Effector CD8-positive, alpha-beta T cell (primary cell): ENCODE measurements at regions not wholly inside any gene's neighbourhood (a gene's known extent, or its start where the extent isn't known, plus 50 kb on each side); places are given as distances from the start of the nearest gene placed in this dataset.

Experiments used
- DNase-seq: peaks from one replicate; lab custom pipeline; 2025; lab: John Stamatoyannopoulos, UW

DNA sequence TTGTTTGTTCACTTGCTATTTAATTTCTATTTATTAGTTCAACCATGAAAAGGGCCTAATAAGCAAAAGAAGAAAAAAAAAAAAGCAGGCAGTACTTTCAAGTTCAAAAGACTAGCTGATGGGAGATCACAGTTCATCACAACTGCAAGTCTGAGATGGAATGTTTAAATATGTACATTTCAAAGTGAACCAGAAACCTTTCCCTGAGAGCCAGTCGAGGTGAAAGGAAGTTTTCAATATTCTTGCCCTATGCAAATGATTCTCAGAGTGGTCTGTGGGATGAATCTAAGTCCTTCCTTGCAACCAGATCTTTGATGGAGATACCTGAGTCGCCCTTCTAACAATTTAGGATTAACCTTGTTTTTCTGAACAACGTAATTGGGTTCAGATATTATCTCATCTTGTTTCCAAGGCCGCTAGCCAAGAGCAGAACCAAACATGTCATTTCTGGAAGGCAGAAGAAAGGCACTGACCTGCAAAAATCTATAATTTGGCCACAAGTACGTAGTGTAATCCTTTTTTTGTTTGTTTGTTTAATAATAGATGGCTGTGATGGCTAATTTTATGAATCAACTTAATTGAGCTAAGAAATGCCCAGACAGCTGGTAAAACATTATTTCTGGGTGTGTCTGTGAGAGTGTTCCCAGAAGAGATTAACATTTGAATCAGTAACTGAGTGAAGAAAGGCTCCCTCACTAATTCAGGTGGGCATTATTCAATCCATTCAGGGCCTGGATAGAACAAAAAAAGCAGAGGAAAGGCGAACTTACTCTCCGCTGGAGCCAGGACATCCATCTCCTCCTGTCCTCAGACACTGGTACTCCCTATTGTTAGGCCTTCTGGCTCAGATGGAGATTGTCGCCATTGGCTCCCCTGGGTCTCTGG, 171.1 kb upstream of the TMPO start:
- DNase-seq, result no peak

DNA sequence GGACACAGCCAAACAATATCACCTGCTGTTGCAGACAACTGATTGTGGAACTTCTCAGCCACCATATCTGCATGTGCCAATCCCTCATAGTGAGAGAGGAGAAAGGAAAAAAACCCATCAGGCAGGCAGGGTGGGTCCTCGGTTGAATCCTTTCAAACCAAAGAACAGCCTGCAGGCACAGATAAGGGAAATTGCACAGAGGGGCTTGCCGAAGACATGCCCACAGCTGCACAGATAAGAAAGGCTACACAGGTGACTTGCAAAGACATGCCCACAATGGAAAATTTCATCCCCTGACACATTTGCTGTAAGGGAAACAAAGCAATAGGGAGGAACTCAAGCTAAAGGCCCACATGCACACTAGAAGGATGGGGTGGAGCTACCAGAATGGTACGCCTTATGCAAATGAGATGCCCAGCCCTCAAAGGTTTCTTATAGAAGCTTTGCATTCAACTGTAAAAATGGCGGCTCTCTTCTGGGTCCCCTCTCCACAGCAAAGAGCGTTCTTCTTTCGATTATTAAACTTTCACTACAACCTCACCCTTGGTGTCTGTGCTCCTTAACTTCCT, 170.0 kb upstream of the TMPO start:
- no peak for DNase-seq

DNA sequence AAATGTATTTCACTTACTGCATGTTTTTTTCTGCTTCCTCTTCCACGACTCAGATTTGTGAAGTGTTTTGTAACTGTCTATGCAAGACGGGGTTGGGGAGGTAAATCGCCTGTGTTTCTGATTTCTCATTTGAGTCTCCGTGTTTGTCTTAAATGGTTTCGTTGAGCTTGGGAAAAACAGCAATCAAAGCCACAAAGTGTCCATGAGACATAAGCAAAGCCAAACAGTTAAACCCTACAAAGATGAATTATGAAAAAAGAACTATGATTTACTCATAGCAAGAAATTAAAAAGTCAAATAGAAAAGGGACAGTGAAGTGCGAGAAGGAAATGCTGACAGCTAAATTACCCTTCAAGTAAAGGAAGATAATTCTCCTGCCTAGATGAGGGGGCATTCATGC, 164.3 kb upstream of the TMPO start:
- DNase-seq, result no peak

DNA sequence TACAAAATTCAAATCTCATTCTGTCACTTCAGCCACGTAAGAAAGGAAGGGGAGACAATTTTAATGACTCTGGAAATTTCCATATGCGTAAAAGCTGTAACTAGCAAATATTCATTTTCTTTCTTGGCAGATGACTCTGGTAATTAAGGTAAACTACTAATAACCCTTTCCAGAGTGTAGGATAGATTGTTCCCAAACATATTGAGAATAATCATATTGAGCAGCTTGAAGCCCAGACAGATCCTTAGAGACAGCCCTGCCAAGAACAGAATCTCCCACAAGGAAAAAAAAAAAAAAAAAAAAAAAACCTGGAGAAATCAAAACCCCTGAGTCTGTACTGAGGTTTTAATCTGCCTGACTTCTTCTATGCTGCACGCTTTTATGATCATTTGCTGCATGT, 163.6 kb upstream of the TMPO start:
- no peak for DNase-seq

DNA sequence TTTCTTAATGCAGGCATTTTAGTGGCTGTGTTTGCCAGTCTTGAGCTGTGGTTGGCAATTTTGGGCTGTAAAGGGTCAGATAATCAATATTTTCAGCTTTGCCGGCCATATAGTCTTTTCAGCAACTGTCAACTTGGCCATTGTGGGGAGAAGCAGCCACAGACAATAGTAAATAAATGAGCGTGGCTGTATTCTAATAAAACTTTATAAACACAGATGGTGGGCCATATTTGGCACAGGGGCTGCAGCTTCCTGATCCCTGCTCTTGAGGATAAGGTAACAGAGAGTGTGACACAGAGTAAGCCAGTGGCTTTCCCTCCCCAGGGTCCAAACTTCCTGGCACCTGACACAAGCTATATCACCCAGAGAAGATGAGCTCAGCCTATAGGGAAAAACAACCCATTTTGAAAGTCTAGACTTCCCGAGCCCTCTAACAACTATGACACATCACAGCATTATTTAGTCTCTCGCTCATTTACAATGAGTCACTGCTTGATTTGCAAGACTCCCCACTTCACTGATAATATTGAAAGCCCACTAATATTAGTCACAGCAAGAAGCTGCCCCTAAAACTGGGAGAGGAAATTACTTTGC, 163.1 kb upstream of the TMPO start:
- no peak for DNase-seq

DNA sequence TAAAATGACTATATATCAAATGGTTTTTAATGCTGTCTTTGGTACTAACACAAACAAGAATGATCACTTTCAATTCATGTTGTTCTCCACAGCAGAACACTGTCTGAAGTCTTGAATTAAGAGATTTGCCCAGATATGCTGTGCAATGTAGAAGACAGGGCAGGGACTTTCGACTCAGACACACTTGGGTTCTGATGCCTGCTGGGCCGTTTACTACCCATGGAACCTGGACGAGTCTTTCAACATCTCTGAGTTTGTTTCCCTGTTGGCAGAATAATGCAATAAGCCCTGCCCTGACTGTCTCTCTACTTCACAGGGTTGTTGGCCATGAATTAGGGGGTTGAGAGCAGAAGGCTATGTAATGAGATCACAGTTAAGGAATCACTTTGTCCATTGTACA, 162.6 kb upstream of the TMPO start:
- no peak for DNase-seq

DNA sequence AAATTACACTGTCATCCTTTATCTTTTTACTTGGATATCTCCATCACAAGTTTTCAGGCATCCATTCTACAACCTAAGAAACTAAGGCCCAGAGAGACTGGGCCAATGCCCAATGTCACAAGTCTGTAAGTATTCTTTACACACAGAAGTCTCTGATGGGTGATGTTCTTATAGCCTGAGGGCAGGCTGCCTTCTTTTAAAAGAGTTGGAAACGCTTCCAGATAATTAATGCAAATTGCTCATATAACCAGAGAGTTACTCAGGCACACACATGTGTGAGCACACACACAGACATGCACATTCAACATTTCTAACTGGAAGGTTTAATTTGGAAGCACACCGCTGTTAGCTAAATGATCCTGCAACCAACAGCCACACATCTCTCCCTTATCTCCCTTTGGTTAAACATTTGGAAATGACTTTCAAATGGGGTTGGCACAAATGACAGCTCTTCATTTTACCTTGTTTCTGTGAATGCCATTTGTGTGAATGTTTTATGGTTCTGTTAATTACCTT, 160.8 kb upstream of the TMPO start:
- DNase-seq, result no peak

DNA sequence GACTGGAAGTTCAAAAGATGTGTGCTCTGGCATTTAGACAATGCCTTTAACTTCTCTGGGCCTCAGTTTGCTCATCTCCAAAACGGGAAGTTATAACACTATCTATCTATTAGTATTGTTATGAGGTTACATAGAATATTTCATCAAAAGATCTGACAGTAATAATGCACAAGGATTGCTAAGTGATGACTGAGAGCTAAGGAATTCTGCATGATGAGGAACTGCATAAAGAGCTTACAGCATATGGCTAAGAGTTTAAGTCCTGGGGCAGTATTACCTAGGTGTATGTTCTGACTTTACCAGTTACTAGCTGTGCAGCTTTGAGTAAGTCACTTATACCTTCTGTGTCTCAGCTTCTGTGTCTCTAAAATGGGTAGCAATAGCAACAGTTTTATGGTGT, 160.1 kb upstream of the TMPO start:
- DNase-seq, result no peak

DNA sequence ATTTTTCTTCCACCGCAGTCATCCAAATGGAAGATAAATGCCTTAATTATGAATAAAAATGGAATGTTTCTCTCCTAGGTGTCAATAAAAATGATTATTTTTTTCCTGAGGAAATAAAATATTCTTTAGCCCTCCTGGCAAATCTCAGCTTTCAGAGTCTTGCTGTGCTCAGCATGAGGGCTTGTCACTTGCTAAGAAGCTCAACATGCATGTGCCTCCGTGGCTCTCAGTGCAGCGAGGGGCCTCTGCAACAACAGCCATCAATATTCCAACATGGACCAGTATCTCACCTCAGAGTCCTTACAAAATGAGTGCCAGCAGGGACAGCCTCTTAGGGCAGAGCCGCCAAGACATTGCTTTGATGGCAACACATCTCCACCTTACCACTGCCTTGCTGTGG, 159.5 kb upstream of the TMPO start:
- no peak for DNase-seq

DNA sequence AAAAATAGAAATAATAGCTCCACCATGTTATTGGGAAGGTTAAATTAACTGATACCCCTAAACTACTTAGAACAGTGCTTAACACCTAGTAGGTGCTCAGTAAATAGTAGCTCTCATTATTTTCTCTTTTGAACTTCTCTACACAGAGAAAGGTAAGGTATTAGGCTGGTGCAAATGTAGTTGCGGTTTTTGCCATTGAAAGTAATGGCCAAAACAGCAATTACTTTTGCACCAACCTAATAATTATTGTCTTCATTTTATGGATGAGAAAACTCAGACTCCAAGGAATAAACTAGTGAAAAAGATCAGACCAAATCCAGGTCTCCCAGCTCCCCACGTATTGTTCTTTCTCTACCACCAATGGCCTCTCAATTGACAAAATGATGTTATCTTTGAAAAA, 157.2 kb upstream of the TMPO start:
- DNase-seq, result no peak

DNA sequence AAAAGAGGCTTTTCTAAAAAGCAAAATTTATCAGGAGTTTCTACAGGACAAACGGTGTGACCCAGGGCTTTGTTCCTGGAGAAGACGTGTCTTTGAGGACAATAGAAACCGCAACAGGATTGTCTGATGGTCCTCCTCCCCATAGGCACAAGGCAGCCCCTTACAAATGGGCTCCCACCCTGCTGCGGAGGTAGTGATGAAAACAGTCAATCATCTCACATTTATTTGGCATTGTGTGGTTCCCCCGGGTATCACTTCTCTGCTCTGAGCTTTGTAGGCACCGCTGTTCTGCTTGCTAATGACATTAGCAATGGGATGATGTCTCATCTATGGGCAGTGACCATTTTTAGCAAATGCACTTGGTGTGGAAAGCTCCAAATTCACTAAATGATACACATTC, 155.5 kb upstream of the TMPO start:
- DNase-seq, result no peak

DNA sequence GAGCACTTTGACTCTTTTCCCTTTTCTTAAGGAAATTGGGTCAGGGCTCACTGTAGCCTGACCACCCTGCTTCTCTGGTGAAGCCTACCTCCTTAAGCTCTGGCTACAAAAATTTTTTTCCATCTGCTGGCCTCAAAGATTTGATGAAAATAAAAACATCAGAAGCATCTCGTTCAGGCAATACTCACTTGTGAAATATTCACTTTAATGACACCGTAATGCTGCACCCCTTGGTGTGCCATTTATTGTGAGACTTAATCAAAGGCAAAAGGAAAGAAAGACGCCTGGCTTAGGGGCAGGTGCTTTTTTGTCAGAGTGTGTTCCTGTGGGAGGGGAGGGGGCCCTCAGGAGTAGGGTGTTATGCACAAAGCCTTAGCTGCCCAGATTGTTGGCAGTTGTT, 155.0 kb upstream of the TMPO start:
- no peak for DNase-seq

DNA sequence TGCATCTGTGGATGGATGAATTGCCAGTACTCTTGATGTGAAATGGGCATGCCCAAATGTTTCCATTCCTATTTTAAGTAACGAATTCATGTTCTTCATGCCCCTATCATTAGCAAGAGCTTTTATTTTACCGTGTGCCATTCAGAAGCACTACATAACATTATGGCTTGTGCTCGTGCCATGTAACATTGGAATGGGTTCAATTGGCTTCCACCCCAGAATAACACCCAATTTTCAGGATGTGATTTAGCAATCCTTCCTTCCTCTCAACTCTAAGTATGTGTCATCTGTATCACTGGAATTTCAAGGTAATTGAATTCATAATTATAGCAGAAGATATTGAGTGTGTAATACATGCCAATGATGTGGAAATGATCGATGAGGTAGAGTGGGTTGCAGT, 145.8 kb upstream of the TMPO start:
- no peak for DNase-seq

DNA sequence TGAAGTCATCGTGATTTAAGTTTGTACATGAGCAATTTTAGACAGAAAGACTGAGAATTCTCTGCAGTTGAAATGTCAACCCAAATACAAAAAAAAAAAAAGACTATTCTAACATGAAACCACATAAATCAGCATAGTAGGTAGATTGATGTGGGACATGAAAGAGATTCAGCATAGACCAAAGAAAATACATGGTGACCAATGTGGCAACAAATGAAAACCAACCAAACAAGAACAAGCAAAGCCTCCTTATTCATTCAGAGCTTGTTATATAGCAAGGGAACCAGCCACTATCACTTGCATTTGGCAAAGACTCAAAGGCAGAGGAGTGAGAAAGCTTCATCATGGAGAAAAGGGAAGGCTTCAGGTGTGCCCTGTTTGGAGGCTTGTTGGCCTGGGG, 144.4 kb upstream of the TMPO start:
- DNase-seq, result no peak

DNA sequence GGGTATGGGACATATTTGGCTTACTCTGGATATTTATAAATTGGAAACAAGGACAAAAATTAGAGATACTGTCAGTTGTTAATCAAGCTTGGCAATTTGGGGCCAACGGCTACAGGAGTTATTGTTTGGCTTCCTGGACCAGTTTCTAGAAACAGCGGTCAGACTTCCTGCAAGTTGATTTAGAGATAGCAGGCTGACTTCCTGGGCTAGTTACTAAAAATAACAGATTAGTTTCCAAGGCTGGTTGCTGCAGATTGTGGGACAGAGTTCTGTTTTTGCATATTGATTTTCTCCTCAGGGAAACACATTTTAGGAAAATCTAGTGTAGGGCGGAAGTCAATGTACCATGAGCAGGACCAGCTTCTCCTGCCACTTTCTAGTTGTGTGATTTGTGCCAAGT, 144.0 kb upstream of the TMPO start:
- DNase-seq, result no peak

DNA sequence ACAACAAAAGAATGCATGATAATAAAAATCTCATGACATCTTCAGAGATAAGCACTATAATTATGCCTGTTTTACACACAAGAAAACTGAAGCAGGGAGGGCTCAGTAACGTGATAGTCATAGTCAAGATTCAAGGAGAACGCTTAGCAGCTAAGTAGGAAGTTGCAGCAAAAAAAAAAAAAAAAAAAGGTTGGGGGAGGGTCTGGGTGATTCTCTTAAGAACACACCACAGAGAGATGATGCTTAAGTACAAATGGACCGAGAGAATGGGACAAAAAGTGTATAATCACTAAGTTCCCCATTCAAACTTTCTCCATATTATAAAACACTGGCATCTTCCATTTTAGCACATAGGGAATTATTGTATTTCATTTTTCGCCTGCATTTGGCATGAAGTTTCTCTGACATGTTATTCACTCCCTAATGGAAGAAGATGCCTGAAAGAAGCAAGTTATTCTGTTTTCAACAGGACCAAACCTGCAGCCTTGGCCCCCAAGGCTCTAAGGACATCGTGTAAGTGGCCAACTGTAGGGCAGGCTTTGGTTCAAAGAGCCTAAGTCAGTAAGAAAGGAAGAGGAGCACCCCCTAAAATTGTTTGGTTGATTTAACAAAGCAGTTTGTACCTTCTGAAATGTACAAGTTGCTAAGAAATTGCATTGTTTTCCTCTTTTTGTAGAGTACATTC, 142.9 kb upstream of the TMPO start:
- no peak for DNase-seq

DNA sequence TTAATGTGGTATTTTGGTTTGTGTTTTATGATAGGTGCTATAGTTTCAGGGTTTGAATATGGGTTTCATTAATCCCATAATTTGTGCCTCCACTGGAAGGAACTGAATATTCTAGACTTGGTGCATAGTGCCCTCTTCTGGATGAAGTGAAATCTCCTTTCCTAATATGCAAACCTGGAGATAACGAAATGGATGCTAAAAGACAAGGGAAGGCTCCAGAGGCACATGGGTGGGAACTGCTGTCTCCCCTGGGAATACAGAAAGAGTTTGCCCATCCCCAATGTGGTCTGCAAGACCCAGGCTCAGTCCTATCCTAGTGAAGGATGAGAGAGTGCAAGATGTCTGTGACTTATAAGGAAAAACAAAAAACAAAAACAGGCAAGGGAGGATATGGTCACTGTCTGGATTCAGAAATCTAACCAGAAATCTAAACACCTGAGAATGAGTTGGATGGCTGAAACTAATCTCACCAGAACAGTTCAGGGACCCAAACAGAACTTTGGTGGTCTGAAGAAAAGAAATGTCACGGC, 142.3 kb upstream of the TMPO start:
- no peak for DNase-seq

DNA sequence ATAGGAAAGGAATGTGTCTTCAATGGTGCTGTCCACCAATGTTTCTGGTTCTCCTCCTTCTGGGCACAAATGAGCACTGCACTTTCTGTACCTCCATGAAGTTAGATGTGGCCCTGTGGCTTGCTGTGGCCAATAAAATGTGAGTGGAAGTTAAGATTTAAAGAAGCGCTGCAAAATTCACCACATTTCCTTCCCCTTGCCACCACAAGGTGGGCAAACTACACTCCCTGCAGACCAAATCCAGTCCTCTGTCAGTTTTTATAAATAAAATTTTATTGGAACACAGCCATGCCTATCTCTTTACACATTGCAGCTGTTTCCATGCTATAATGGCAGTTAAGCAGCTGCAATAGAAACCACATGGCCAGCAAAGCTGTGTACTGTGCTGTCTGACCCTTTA, 141.4 kb upstream of the TMPO start:
- DNase-seq, result no peak

DNA sequence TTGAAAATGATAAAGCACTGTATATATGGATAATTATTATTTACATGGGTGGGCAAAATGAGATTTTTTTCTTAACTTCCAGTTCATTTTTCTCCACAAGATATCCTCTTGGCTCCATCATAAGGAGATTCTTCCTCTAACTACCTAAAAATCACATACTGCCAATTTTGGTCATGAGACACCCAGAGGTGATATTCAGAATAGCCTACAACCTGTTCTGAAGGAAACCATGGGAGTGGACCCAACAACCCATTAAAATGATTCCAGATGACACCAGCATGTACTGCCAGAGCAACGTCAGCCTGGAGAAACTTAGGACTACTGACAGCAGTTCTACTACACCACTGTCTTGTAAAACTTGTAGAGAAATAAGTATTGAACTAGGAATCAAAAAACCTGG, 136.3 kb upstream of the TMPO start:
- DNase-seq, result no peak

DNA sequence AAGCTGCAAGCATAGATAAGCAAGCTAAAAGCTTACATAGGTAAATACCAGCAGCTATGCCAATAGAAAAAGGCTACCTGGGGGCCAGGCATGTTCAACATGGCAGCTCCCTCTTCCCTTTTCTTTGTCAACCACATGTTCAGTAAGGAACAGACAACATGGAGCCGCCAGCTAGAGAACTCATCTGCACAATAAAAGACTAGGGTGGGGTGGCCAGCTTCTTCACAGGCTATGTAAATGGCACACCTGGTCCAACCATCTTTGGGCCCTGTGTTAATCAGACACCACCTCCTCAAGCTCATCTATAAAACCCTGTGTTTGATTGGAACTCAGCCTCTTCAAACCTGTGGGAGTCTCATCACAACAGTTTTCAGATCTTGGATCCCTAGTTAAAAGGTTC, 129.7 kb upstream of the TMPO start:
- no peak for DNase-seq

DNA sequence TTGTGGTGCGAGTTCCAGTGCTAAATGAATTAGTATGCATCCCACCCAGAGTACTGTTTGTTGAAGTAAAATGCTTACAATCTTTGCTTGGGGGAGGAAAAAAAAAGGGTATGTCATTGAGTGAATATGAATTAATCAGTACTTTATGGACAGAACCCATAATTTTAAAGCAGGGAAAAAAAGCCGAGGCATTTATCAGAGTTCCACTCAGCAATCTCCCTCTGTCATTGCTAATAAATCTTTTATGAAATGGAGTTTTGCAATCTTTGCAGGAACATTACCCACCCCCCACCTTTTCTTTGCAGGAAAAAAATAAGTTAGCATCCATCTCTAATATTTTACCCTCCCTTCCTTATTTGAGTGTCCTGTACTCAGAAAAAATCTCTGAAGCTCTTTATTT, 127.9 kb upstream of the TMPO start:
- no peak for DNase-seq

DNA sequence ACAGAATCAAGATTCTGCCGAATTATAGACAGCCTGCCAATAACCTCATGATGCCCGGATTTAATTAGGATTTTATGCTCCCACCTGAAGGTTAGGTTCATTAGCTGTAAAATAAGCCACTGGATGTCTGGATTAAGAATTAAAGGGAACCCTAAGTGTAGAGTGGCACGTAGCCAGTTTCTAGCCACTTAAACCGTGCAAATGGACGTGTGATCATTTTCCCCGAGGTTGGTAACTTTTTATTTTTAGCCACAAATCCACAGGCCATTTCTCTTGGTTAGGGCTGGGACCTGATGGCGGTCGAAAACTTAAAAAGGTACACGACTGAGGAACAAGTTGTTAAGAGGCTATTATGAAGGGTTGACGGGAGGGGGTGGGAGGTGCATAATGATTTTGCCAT, 127.3 kb upstream of the TMPO start:
- DNase-seq, result no peak
